Middle frontal gyrus (tissue), 1 donor: ENCODE measurements at regions not wholly inside any gene's neighbourhood (a gene's known extent, or its start where the extent isn't known, plus 50 kb on each side); places are given as distances from the start of the nearest gene placed in this dataset.

Experiments used
- DNase-seq: peaks from one replicate; pipeline ENCODE4 v3.0.0-alpha.2; 2015; ENCODE audit warnings: low spot score; ENCODE audit errors: extremely low spot score

- DNase-seq, result no peak
Measured at GRCh38 chr11:131231317-131231940, 139.0 kb upstream of the NTM start.

- DNase-seq, result no peak
Measured at GRCh38 chr11:131232261-131232660, 138.2 kb upstream of the NTM start.

DNA sequence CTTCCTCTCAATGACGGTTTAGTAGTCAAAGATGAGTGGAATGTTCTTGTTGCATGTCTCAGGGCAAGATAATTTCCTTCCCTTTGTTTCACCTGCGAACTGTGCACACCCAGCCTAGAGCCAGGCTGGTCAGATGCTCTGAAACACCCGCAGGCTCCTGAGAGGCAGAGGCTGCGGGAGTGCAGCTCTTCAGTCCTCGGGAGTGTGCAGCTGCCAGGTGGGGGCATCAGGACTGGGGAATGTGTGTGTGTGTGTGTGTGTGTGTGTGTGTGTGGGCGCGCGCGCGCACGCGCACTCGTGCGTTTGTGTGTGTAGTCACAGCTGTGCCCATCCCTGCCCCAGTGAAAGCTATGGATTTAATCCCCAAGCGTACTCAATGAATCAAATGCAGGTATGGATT is 136.2 kb upstream of the NTM start:
- DNase-seq, result no peak

- DNase-seq, result no peak
Measured at GRCh38 chr11:131235328-131236298, 134.8 kb upstream of the NTM start.

GRCh38 chr11:131240421-131240820 is 130.0 kb upstream of the NTM start:
- no peak for DNase-seq

GRCh38 chr11:131242476-131243000 is 127.9 kb upstream of the NTM start:
- DNase-seq, result no peak

GRCh38 chr11:131246156-131246555 is 124.3 kb upstream of the NTM start:
- DNase-seq, result no peak

DNA sequence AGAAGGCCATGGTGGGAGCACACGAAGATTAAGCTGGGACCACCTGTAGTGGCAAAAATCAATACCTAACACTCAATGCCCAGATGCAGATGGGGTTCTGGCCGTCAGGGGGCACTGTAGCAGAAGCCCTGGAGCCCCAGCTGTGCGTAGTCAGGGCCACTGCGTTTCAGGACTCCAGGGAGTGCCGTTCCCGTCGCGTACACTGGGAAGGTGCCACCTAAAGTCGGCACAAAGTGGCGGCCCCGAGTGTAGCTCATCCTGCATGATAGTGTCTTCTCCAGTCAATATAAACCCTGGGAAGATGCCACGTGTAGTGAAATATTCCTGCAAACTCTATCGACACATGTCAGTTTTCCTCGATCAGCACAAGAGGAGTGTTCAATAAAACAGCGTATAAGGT is 123.8 kb upstream of the NTM start:
- DNase-seq, result peak; percentile 62

DNA sequence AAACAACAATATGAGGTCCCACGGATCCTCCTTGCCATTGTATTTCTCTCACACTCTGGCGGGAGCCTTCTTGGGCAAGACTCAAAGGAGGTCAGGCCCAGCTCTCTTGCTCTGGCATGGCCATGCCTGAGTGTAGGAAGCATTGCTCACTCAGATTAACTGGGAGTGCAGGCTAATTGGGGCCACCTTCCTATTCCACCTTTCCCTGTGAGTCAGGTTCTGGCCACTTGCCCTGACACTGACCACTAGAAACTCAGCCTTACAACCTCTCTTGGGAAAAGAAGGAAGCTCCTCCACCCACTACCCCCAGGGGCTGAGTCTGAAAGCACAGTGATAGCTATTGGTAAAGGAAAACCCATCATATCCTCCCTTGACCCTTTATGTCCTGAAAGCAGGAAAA is 121.8 kb upstream of the NTM start:
- DNase-seq, result no peak

GRCh38 chr11:131253142-131253655 is 117.2 kb upstream of the NTM start:
- no peak for DNase-seq

DNA sequence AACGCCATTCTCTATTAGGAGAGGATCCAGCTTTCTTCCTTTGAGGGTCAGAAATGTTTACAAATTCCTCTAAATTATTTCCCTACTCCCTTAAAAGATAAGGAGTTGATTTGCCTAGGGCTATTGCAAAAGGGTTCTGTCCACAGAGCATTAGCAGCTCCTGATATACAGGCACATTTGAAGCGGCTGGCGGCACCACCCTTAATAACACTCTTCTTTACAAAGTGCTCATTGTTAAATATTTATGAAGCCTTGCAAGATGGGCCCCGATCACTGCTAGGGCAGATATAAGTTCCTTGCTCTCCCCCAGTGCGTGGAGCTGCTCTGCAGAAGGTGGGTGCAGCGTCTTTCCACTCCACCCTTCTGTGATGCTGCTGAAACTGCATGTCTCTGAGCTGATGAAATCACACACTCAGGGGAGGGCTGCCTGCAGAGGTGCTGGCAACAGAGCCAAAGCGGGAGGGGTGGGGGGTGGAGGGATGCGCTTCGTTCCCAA is 116.7 kb upstream of the NTM start:
- no peak for DNase-seq

DNA sequence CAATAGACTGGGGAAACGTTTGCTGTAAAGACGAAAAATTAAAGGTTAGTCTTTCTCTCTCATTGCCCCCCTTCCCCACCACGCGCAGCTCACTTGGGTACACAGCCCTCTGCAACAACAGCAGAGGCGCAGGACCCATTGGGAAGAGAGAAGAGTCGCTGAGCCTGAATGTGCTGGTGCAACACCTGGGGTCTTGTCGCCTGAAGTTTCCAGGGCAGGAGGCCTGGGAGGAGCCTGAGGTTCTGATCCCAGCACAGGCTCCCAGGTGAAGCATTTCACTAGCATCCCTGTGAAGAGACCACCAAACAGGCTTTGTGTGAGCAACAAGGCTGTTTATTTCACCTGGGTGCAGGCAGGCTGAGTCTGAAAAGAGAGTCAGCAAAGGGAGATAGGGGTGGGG is 116.2 kb upstream of the NTM start:
- DNase-seq, result no peak

- no peak for DNase-seq
Measured at GRCh38 chr11:131274233-131274632, 96.2 kb upstream of the NTM start.

DNA sequence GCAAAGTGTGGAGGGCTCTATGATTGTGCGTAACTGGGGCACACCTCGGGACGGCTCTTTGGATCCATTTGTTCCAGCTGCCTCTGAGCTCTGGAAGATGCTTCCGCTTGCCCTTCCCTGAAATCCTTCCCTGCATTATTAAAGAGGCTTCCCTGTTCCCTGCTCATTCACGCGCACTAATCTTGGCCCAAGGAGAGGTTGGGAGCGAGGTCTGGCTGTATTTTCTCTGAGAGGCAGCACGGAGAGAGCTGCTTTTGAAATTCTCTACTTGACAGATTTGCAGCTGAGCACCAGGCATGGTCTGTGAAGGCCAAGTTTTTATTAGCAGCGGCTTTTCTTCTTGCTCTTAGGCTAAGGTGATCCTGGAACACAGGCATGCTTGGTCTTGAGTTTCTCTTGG is 94.8 kb upstream of the NTM start:
- no peak for DNase-seq

DNA sequence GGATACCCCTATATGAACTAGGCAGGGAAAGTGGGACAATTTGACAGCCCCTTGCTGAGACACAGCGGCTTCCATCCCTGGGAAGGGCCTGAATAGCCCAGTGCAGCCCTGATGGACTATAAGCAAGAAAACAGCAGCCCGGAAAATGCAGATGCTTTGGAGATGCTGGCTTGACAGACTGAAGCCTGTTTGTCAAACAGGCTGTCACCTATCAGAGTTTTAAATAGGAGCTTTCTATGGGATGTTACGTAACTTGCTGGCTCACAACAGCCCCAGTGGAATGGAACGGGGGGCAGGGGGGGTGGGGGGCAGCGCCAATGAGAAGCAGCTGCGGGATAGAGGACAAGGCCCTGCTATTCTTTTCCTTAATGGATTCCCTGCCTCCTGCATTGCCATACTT is 91.9 kb upstream of the NTM start:
- DNase-seq, result peak; percentile 44

DNA sequence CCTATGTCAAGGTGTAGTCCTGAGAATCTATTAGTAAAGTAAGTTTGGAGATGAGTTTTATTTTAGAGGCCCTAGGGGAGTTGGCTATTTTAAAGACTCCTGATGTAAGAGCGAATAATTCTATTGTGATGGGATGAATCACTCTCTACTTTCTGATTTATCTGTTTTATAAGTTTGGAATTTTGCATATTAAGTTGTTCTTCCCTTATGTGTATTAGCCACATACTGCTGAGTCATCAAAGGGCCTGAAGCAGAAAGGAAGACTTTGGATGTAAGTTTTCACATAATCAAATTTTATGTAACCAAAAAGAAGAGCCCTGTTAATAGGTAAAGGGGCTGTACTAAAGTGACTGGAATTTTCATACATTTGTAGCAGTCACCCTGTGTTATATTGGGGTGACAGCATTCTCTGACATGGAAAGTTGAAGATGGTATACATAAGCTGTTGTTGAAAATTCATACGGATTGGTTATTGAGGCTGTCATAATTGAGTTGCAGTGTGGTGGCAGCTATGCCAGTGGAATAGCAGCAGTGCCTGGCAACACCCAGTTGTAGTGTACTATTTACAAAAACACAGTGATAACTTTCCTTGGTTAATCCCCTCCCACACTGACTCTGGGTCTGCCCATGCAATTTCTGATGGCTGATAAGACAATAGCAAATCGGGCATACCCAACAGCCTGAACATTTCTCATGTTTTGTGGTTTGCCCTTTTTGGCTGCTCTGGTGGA is 90.6 kb upstream of the NTM start:
- no peak for DNase-seq

DNA sequence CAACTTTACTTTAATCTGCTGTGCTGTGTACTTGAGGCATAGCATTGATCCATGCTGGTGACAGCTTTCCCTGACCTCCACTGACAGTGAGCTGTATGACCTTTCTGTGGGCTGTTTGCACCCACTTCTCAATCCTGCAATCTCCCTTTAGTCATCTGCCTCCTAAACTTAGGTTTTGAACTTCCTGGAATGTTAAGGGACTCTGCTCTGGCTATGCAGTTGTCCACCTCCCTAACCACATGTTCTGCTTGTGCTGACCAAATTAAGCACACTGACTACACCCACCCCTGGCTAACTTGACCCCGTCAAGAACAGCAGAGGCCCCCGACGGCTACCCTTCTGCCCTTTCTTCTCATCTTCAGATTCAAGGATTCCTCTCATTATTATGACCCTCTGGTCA is 89.1 kb upstream of the NTM start:
- no peak for DNase-seq

DNA sequence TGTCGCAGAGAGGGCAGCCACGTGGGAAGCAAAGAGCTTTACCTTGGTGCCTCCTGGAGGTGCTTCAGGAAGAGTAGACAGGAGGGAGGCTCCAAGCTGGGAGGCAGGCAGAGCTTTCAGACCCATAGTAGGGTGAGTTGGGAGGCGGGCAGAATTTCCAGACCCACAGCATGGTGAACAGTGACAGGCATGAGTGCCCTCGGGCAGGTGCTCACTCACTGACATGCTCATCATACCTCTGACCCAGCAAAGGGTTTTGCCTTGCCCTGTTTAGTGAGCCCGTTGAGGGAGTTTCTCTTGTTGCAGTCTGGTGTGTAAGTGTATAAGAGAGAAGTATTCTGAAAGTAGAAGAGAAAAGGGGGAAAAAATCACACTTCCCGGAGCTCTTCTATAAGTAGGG is 86.4 kb upstream of the NTM start:
- no peak for DNase-seq

DNA sequence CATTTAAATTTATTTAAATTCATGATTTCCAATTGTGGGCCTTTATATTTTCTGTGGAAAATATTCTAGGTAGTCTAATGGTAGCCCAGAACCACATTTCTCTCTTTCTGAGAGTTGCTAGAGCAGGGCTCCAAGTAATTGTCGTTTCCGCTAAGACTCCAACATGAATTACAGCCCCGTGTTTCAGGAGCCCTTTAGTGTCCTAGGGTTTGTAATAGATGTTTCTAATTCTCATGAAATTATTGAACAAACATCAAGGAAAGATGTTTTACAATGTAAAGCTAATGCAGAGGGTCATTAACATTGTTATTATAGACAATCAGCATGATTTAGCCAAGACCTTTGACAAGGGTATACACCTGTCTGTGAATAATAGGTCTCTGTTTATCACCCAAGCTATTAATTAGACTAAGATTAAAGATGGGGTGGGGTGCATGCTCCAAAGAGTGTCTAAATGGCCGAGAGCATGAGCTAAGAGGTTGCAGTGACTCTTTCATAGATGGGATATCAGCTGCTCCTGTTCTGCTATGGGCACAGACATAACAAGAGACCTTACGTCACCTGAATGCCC is 81.8 kb upstream of the NTM start:
- no peak for DNase-seq

GRCh38 chr11:131290185-131290584 is 80.2 kb upstream of the NTM start:
- no peak for DNase-seq

DNA sequence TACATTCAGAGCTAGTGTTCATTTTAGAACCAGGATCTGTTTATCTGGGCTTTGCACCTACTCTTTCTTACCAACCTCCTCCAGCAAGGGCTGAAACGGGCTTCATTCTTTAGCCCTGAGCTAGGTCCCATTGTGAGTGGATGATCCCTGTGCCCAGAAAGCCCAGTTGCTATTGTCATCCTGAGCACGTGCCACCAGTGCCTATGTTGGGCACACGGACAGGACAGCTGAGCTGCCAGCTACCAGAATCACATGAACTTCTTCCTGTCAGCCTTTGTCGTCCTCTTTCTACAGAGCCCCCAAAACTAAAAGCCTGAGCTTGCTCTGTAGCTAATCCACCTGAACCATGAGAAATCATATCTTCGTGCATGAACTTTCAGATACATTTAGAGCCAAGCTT is 74.4 kb upstream of the NTM start:
- no peak for DNase-seq
